Brain microvascular endothelial cell (primary cell): ENCODE measurements at regions not wholly inside any gene's neighbourhood (a gene's known extent, or its start where the extent isn't known, plus 50 kb on each side); places are given as distances from the start of the nearest gene placed in this dataset.
"Not testable (repeated sequence)": the region's sequence is repeated elsewhere in the genome, so short reads cannot be mapped to it uniquely, and the experiment has no call there.

Experiments
- DNase-seq: peaks from one replicate; pipeline ENCODE4 v3.0.0-alpha.2; 2020
- H3K27ac ChIP-seq: fragments of 250-450 bp; sonication (Bioruptor Pico); 2 replicates; pipeline ENCODE4 v1.5.1; 2020; ENCODE audit warnings: mild to moderate bottlenecking, moderate library complexity
- H3K27me3 ChIP-seq: fragments of 250-450 bp; sonication (Bioruptor Pico); replicated peaks from 2 replicates; pipeline ENCODE4 v1.5.1; 2020; ENCODE audit warnings: mild to moderate bottlenecking
- H3K36me3 ChIP-seq: fragments of 250-450 bp; sonication (Bioruptor Pico); replicated peaks from 2 replicates; pipeline ENCODE4 v1.5.1; 2020; ENCODE audit warnings: mild to moderate bottlenecking
- H3K4me3 ChIP-seq: 2 replicates; pipeline ENCODE4 v1.5.1; 2011; ENCODE audit warnings: low read depth, mild to moderate bottlenecking, control low read depth, low read length, moderate library complexity
- CTCF ChIP-seq: IDR thresholded peaks from 2 replicates; pipeline ENCODE4 v1.5.1; 2011; ENCODE audit warnings: low read depth, mild to moderate bottlenecking, moderate library complexity, low read length, control low read depth, inconsistent platforms; ENCODE audit errors: missing control alignments
- in situ Hi-C: cut with HindIII; loops from 2 replicates; pipeline ENCODE4 v1.10.0; 2017; ENCODE audit warnings: low sequenced_read_pairs, low pct_ligation_motif_present

- no peak for DNase-seq
- TF ChIP-seq CTCF: no peak
- no peaks in the 10 kb centered on the region for H3K36me3 ChIP-seq
- H3K27ac ChIP-seq: peak overlapping the region; percentile 8
- in situ Hi-C loops: no loop called here
- no peaks in the 10 kb centered on the region for H3K27me3 ChIP-seq
- H3K4me3 ChIP-seq: no peak overlapping the region
Measured at GRCh38 chr13:44051405-44051804, 171.7 kb downstream of the LACC1 start.

DNA sequence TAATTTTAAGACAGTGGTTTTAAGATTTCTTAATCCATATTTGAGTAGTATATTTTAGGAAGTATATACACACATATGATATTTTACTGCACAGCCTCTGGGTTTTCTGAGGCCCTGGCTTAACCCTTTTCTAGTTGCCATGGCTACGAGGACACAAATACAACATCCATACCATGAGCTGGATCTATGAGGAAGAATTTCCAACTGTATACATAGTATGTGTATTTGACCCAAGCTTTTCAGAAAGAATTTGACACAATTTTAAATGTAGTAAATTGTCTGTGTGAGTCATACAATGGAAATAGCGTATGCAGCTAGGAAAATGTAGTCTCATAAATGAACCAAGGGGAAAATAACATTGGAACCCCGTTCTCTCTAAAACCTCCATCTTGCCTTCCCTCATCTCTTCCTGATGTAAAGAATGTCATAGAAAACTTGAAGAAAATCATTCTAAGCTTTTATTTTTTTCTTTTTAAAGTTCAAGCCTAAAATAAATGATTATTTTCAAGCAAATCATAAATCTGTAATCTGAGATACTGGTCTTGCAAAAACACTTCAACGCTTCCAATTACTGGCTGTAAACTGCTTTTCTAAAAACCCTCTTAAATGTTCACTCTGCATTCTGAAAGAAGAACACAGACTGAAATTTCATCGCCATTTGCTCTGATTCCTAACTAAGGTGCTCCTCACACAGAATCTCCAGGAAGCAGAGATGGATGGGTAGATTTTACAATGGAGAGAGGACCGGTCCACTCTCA, 172.4 kb downstream of the LACC1 start:
- DNase-seq: peak; percentile 78
- H3K27ac ChIP-seq: peak overlapping the region; percentile 8
- in situ Hi-C loops: no loop called here
- no peak overlapping the region for H3K4me3 ChIP-seq
- H3K36me3 ChIP-seq: no peaks in the 10 kb centered on the region
- TF ChIP-seq CTCF: no peak
- H3K27me3 ChIP-seq: no peaks in the 10 kb centered on the region

- TF ChIP-seq CTCF: no peak
- peak; percentile 79 for DNase-seq
- in situ Hi-C loops: no loop called here
- Histone ChIP-seq H3K4me3 (no peak overlapping the region), H3K27ac (peak overlapping the region; percentile 8), H3K36me3 (no peaks in the 10 kb centered on the region), H3K27me3 (no peaks in the 10 kb centered on the region)
Measured at GRCh38 chr13:44052780-44053184, 173.1 kb downstream of the LACC1 start.

GRCh38 chr13:44053208-44053607, 173.5 kb downstream of the LACC1 start:
- DNase-seq: peak; percentile 18
- TF ChIP-seq CTCF: peak; percentile 32
- Histone ChIP-seq H3K27me3 (no peaks in the 10 kb centered on the region), H3K4me3 (no peak overlapping the region), H3K36me3 (no peaks in the 10 kb centered on the region), H3K27ac (peak overlapping the region; percentile 8)
- in situ Hi-C loops: no loop called here

GRCh38 chr13:44054525-44054924, 174.8 kb downstream of the LACC1 start:
- in situ Hi-C loops: no loop called here
- Histone ChIP-seq H3K4me3 (no peak overlapping the region), H3K36me3 (no peaks in the 10 kb centered on the region), H3K27me3 (no peaks in the 10 kb centered on the region), H3K27ac (no peak overlapping the region)
- TF ChIP-seq CTCF: no peak
- DNase-seq: no peak

DNA sequence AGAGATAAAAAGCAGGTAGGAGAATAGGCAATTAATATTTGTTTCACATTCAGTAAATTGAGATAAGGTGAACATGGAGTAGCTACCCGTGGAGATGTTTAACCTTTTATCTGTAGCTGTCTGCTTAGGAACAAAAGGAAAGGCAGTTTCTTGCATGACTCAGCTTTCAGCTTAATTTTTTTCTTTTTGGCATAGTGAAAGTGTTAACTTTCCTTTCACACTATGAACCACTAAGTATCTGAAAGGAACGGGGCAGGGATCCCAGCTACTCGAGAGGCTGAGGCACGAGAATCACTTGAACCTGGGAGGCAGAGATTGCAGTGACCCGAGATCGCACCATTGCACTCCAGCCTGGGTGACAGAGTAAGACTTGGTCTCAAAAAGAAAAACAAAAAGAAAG, 176.0 kb downstream of the LACC1 start:
- H3K27ac ChIP-seq, H3K36me3 ChIP-seq, H3K27me3 ChIP-seq, H3K4me3 ChIP-seq, DNase-seq, in situ Hi-C loops: not testable (repeated sequence)
